ENCODE measurements at regions not wholly inside any gene's neighbourhood (a gene's known extent, or its start where the extent isn't known, plus 50 kb on each side); places are given as distances from the start of the nearest gene placed in this dataset.
"Not testable (repeated sequence)": the region's sequence is repeated elsewhere in the genome, so short reads cannot be mapped to it uniquely, and the experiment has no call there.

- DNase-seq (ENCODE audit: insufficient read length, low spot score) = no peak
- no peak for FAIRE-seq
- TF ChIP-seq POLR2A (IDR thresholded peaks at IDR 0.05; ENCODE audit: low read depth, low read length) (no peak), PAX5 (IDR thresholded peaks at IDR 0.05; ENCODE audit: insufficient read depth, low read length, severe bottlenecking) (no peak), TAF1 (IDR thresholded peaks at IDR 0.05; ENCODE audit: low read depth, low read length) (no peak), SPI1 (IDR thresholded peaks at IDR 0.05; ENCODE audit: low read depth, low read length) (no peak), POLR2AphosphoS5 (IDR thresholded peaks at IDR 0.05; ENCODE audit: low read depth, low read length) (no peak), POU2F2 (IDR thresholded peaks at IDR 0.05; ENCODE audit: low read depth, low read length) (no peak)
These were observed 123.8 kb upstream of the DMRT1 start for GRCh38 chr9:717722-718121.

GRCh38 chr9:720239-720881 lies 121.1 kb upstream of the DMRT1 start:
- FAIRE-seq = no peak
- DNase-seq (ENCODE audit: insufficient read length, low spot score) = no peak
- TF ChIP-seq PAX5 (IDR thresholded peaks at IDR 0.05; ENCODE audit: insufficient read depth, low read length, severe bottlenecking) = no peak
- TF ChIP-seq TAF1 (IDR thresholded peaks at IDR 0.05; ENCODE audit: low read depth, low read length) = no peak
- no peak for TF ChIP-seq POLR2AphosphoS5 (IDR thresholded peaks at IDR 0.05; ENCODE audit: low read depth, low read length)

- no peak for TF ChIP-seq POLR2A (IDR thresholded peaks at IDR 0.05; ENCODE audit: low read depth, low read length)
- TF ChIP-seq POU2F2 (IDR thresholded peaks at IDR 0.05; ENCODE audit: low read depth, low read length) = no peak
- TF ChIP-seq PAX5 (IDR thresholded peaks at IDR 0.05; ENCODE audit: insufficient read depth, low read length, severe bottlenecking) = no peak
- TF ChIP-seq POLR2AphosphoS5 (IDR thresholded peaks at IDR 0.05; ENCODE audit: low read depth, low read length) = no peak
- TF ChIP-seq SPI1 (IDR thresholded peaks at IDR 0.05; ENCODE audit: low read depth, low read length) = no peak
- no peak for TF ChIP-seq TAF1 (IDR thresholded peaks at IDR 0.05; ENCODE audit: low read depth, low read length)
- FAIRE-seq (no peak), DNase-seq (ENCODE audit: insufficient read length, low spot score) (no peak)
These were observed 119.0 kb upstream of the DMRT1 start for GRCh38 chr9:722388-722980.

GRCh38 chr9:724461-724860 lies 117.0 kb upstream of the DMRT1 start:
- not testable (repeated sequence) for FAIRE-seq

GRCh38 chr9:726005-726404 lies 115.5 kb upstream of the DMRT1 start:
- FAIRE-seq (no peak), DNase-seq (ENCODE audit: insufficient read length, low spot score) (no peak)
- no peak for TF ChIP-seq TAF1 (IDR thresholded peaks at IDR 0.05; ENCODE audit: low read depth, low read length)
- TF ChIP-seq POLR2A (IDR thresholded peaks at IDR 0.05; ENCODE audit: low read depth, low read length) = no peak
- no peak for TF ChIP-seq SPI1 (IDR thresholded peaks at IDR 0.05; ENCODE audit: low read depth, low read length)
- no peak for TF ChIP-seq PAX5 (IDR thresholded peaks at IDR 0.05; ENCODE audit: insufficient read depth, low read length, severe bottlenecking)
- no peak for TF ChIP-seq POU2F2 (IDR thresholded peaks at IDR 0.05; ENCODE audit: low read depth, low read length)
- no peak for TF ChIP-seq POLR2AphosphoS5 (IDR thresholded peaks at IDR 0.05; ENCODE audit: low read depth, low read length)

More at GRCh38 chr9:724461-724860, 117.0 kb upstream of the DMRT1 start:
- not testable (repeated sequence) for DNase-seq (ENCODE audit: insufficient read length, low spot score)

- DNase-seq (ENCODE audit: insufficient read length, low spot score) (no peak), FAIRE-seq (no peak)
- no peak for TF ChIP-seq POLR2AphosphoS5 (IDR thresholded peaks at IDR 0.05; ENCODE audit: low read depth, low read length)
- TF ChIP-seq SPI1 (IDR thresholded peaks at IDR 0.05; ENCODE audit: low read depth, low read length) = no peak
- TF ChIP-seq POU2F2 (IDR thresholded peaks at IDR 0.05; ENCODE audit: low read depth, low read length) = no peak
- no peak for TF ChIP-seq POLR2A (IDR thresholded peaks at IDR 0.05; ENCODE audit: low read depth, low read length)
These were observed 113.7 kb upstream of the DMRT1 start for GRCh38 chr9:727767-728166.

- DNase-seq (ENCODE audit: insufficient read length, low spot score) (no peak), FAIRE-seq (no peak)
- no peak for TF ChIP-seq PAX5 (IDR thresholded peaks at IDR 0.05; ENCODE audit: insufficient read depth, low read length, severe bottlenecking)
- TF ChIP-seq SPI1 (IDR thresholded peaks at IDR 0.05; ENCODE audit: low read depth, low read length) = no peak
- no peak for TF ChIP-seq POLR2A (IDR thresholded peaks at IDR 0.05; ENCODE audit: low read depth, low read length)
These were observed 113.0 kb upstream of the DMRT1 start for GRCh38 chr9:728535-728934.

- DNase-seq (ENCODE audit: insufficient read length, low spot score) (no peak), FAIRE-seq (no peak)
- TF ChIP-seq POLR2A (IDR thresholded peaks at IDR 0.05; ENCODE audit: low read depth, low read length) = no peak
- no peak for TF ChIP-seq POLR2AphosphoS5 (IDR thresholded peaks at IDR 0.05; ENCODE audit: low read depth, low read length)
- TF ChIP-seq SPI1 (IDR thresholded peaks at IDR 0.05; ENCODE audit: low read depth, low read length) = no peak
- TF ChIP-seq TAF1 (IDR thresholded peaks at IDR 0.05; ENCODE audit: low read depth, low read length) = no peak
- TF ChIP-seq POU2F2 (IDR thresholded peaks at IDR 0.05; ENCODE audit: low read depth, low read length) = no peak
- no peak for TF ChIP-seq PAX5 (IDR thresholded peaks at IDR 0.05; ENCODE audit: insufficient read depth, low read length, severe bottlenecking)
These were observed 110.0 kb upstream of the DMRT1 start for GRCh38 chr9:731474-731873.

- FAIRE-seq = no peak
- DNase-seq (ENCODE audit: insufficient read length, low spot score) = no peak
- TF ChIP-seq POLR2AphosphoS5 (IDR thresholded peaks at IDR 0.05; ENCODE audit: low read depth, low read length) (no peak), TAF1 (IDR thresholded peaks at IDR 0.05; ENCODE audit: low read depth, low read length) (no peak), PAX5 (IDR thresholded peaks at IDR 0.05; ENCODE audit: insufficient read depth, low read length, severe bottlenecking) (no peak), SPI1 (IDR thresholded peaks at IDR 0.05; ENCODE audit: low read depth, low read length) (no peak), POU2F2 (IDR thresholded peaks at IDR 0.05; ENCODE audit: low read depth, low read length) (no peak), POLR2A (IDR thresholded peaks at IDR 0.05; ENCODE audit: low read depth, low read length) (no peak)
These were observed 106.5 kb upstream of the DMRT1 start for GRCh38 chr9:734831-735511.

All from GM12891 (cell line).